ENCODE measurements at regions not wholly inside any gene's neighbourhood (a gene's known extent, or its start where the extent isn't known, plus 50 kb on each side); places are given as distances from the start of the nearest gene placed in this dataset.

DNA sequence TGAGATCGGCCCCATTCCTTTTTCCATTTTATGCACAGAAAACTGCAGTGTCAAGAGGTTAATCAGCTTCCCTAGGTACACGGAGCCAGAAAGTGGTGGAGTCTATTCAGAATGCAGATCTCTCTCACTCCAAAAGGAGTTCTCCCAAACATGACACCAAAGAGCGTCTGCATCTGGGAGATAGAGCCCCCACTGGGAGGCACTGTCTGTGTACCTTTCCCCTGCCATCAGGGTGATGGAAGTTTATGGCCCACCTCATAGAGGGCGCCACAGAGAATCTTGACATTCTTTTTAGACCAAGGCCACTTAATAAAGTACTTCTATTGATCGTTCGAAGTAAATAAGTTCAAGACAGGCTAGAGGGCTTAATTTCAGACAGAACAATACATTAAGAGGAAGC lies 493.7 kb upstream of the ERCC4 start:
- no peak overlapping the region for H3K27ac ChIP-seq
- TF ChIP-seq, protein P1, sequence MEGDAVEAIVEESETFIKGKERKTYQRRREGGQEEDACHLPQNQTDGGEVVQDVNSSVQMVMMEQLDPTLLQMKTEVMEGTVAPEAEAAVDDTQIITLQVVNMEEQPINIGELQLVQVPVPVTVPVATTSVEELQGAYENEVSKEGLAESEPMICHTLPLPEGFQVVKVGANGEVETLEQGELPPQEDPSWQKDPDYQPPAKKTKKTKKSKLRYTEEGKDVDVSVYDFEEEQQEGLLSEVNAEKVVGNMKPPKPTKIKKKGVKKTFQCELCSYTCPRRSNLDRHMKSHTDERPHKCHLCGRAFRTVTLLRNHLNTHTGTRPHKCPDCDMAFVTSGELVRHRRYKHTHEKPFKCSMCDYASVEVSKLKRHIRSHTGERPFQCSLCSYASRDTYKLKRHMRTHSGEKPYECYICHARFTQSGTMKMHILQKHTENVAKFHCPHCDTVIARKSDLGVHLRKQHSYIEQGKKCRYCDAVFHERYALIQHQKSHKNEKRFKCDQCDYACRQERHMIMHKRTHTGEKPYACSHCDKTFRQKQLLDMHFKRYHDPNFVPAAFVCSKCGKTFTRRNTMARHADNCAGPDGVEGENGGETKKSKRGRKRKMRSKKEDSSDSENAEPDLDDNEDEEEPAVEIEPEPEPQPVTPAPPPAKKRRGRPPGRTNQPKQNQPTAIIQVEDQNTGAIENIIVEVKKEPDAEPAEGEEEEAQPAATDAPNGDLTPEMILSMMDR (conservative IDR thresholded peaks at IDR 0.05): peak; percentile 42
- TF ChIP-seq ZFX (IDR thresholded peaks at IDR 0.05): no peak

DNA sequence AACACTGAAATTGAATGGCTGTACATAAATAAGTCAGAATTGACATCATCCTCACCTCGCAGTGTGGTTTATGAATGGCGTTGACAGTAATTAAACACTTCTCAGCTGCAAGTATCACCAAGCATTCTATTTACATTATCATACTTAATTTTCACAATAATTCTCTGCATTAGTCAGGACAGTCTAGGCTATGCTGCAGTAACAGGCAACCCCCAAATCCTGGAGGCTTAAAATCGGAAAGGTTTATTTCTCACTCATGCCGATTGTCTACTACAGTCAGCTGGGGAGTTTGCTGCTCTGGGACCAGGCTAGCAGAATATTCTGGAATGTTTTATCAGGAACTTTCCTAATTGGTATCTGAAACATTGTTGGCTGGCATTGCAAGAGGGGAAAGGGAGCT lies 493.2 kb upstream of the ERCC4 start:
- H3K27ac ChIP-seq: no peak overlapping the region
- TF ChIP-seq ZFX (IDR thresholded peaks at IDR 0.05): no peak

DNA sequence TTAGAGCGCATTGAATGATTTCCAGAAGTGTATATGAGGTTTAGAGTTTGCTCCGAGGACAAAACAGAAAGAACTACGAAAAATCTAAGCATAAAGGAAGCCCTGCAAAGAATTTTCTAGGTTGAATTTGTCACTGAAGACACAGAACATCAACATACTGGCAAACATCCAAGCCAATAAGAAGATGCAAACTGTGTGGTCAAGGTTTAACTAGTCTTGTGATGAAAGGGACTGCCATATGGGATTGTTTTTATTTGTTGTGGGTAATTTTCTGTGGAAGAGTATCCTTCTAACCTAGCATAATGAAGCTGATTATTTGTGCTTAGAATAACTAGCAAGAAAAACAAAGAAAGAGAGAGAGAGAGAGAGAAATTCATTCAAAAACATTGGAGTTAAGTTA lies 492.0 kb upstream of the ERCC4 start:
- H3K27ac ChIP-seq: no peak overlapping the region
- TF ChIP-seq ZFX (IDR thresholded peaks at IDR 0.05): no peak
- TF ChIP-seq, protein P1 (conservative IDR thresholded peaks at IDR 0.05): no peak

DNA sequence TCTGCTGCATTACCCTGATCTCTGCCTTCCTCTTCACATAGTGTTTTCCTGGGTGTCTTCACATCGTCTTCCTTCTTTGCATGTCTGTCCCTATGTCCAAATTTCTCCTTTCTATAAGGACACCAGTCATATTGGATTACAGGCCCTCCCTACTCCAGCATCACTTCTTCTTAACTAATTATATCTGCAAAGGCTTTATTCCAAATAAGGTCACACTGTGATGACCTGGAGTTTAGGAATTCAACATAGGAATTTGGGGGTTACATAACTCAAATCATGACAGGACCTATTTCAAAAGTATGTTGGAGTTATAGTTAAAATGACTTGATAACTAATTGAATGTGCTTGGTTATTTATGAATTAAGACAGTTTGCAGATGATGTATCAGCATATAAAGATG lies 490.5 kb upstream of the ERCC4 start:
- H3K27ac ChIP-seq: no peak overlapping the region
- TF ChIP-seq, protein P1 (conservative IDR thresholded peaks at IDR 0.05): no peak
- TF ChIP-seq ZFX (IDR thresholded peaks at IDR 0.05): no peak

DNA sequence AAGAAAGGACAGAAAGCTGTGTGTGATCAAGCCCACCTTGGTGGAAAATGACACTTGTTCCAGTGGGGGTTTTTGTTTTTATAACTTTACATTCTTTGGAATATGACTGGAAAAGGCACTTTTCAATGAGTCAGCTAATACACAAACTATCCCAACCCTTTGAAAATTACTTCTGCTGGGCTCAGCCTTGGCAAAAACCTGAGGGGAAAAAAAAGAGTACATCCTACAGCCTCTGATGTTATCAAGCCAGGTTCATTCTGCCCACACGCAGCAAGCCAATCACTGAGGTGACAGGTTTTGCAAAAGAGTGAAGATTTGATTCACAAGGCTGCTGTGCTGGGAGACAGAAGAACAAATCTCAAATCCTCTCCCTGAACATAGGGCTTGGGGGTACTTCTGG lies 484.5 kb upstream of the ERCC4 start:
- TF ChIP-seq, protein P1 (conservative IDR thresholded peaks at IDR 0.05): no peak
- TF ChIP-seq ZFX (IDR thresholded peaks at IDR 0.05): no peak
- H3K27ac ChIP-seq: no peak overlapping the region

DNA sequence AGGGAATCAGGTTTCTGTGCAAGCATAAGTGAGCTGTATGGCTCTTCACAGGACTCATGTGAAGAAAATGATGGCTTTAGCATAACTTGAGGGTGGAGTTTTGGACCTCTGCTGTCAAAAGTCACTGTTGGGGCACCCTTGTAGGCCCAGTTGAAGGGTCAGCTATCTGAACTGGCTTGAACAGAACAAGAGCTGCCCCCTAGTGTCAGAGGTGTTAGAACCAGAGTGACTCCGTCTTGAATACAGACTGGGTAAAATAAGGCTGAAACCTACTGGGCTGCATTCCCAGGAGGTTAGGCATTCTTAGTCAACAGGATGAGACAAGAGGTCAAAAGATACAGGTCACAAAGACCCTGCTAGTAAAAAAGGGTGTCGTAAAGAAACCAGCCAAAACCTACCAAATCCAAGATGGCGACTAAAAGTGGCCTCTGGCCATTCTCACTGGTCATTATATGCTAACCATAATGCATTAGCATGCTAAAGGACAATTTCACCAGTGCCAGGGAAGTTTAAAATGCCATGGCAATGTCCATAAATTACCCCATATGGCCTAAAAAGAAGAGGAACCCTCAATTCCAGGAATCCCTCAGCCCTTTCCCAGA lies 484.0 kb upstream of the ERCC4 start:
- TF ChIP-seq, protein P1 (conservative IDR thresholded peaks at IDR 0.05): peak; percentile 17
- TF ChIP-seq ZFX (IDR thresholded peaks at IDR 0.05): no peak
- no peak overlapping the region for H3K27ac ChIP-seq

DNA sequence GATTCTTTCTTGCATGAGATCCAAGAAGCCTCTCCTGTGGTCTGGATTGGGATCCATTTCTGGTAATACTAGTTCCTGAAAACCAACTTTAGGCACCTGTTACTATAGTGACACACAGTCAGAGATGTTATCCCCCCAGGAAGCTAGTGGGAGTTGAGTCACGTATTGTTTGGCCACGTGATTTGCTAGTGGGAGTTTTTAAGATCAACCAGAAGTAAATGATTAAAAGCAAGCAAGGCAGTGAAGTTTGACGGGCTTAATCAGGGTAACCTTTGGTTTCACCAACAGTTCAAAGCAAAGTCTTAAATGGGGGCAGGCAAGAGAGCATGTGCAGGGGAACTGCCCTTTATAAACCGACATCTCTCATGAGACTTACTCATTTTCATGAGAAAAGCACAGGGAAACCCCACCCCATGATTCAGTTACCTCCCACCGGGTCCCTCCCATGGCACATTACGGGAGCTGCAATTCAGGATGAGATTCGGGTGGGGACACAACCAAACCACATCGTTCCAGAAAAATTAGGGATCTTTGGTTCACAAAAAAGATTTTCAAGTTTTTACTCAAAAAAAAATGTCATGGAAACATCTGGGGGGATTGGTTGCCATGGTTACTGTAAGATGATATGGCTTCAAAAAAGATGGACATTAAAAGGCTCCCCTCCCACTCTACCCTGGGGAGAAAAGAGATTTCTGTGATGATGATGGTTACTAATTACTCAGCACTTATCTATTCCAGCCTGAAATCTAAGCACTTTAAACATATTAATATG lies 483.1 kb upstream of the ERCC4 start:
- no peak overlapping the region for H3K27ac ChIP-seq

More for the DNA sequence above, 483.1 kb upstream of the ERCC4 start:
- TF ChIP-seq, protein P1 (conservative IDR thresholded peaks at IDR 0.05): no peak
- TF ChIP-seq ZFX (IDR thresholded peaks at IDR 0.05): no peak
